ENCODE measurements at regions not wholly inside any gene's neighbourhood (a gene's known extent, or its start where the extent isn't known, plus 50 kb on each side); places are given as distances from the start of the nearest gene placed in this dataset.

DNA sequence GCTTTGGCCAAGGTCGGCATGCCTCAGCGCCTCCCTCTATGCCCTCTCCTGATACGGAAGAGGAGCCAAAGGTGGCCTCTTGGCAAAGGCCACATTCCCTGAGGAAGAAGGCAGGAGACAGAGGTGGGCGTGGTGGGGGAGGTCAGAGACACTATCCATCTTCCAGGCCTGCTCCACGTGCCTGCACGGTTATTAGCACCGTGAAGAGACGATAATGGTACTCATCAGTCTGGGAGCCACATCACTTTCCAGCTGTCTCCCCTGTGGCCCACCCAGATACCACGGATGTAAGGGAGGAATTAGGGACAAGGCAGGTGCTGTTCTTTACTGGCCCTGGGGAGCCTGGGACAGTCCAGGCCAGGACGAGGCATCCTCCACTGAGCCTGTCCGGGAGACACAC, 354.3 kb downstream of the MN1 start:
- ATAC-seq (no peak), DNase-seq (no peak)

DNA sequence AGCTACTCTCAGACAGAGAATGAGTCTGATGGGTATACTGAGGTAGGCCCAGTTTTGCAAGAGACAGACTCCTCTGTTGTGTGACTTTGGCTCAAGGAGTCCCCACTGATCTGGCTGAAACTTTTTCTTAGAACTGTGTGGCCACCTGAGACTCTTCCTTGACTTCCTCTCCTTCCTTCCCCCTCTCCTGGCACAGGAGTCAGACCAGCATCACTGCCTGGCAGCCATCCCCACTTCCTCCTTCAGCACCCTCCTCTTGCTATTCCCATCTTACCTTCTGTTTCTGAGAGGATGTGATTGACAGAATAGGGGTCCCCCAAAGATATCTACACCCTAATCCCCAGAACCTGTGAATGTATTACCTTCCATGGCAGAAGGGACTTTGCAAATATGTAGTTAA, 351.1 kb downstream of the MN1 start:
- no peak for DNase-seq
- ATAC-seq = no peak

DNA sequence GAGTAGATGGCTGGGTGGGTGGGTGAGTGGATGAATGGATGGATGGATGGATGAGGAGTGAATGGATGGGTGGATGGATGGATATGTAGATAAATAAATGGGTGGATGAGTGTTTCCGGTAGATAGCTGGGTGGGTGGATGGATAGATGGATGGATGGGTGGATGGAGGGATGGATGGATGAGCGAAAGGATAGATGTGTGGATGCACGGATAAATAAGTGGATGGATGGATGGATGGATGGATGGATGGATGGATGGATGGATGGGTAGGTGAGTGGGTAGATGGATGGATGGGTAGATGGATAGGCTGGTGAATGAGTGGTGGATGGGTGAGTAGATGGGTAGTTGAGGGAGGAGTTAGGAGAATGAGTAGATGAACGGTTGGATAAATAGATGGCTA, 349.3 kb downstream of the MN1 start:
- DNase-seq (no peak), ATAC-seq (no peak)

DNA sequence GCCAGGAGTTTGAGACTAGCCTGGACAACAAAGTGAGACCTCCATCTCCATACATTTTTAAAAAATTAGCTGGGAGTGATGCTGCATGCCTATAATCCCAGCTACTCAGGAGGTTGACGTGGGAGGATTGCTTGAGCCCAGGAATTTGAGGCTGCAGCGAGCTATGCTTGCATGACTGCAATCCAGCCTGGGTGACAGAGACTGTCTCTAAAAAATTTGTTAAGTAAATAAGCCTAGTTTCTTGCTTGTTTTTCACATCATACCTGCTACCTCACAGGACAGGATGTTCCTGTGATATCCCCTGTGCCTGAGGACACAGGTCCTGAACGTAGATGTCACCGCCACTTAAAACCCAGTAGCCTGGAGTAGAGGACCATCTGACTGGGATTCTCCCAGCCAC, 348.6 kb downstream of the MN1 start:
- ATAC-seq (no peak), DNase-seq (no peak)

DNA sequence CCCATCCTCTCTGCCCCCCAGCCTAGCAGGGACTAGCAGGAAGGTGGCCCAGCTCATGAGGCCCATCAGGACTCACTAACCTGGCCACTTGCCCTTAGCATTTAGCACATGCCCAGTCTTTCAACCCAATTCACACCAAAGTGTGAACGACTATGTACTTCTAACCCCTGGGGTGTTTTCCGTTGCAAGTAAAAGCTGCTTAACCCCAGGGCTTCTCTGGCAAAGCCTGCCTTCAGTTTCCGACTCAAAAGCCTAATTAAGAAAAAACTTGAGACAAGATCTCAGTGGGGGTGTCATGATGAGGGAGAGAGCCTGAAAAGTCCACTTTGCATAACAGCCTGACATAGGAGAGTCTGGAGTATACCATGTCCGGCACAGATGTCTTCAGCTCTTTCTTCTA, 347.8 kb downstream of the MN1 start:
- DNase-seq = no peak
- no peak for ATAC-seq

DNA sequence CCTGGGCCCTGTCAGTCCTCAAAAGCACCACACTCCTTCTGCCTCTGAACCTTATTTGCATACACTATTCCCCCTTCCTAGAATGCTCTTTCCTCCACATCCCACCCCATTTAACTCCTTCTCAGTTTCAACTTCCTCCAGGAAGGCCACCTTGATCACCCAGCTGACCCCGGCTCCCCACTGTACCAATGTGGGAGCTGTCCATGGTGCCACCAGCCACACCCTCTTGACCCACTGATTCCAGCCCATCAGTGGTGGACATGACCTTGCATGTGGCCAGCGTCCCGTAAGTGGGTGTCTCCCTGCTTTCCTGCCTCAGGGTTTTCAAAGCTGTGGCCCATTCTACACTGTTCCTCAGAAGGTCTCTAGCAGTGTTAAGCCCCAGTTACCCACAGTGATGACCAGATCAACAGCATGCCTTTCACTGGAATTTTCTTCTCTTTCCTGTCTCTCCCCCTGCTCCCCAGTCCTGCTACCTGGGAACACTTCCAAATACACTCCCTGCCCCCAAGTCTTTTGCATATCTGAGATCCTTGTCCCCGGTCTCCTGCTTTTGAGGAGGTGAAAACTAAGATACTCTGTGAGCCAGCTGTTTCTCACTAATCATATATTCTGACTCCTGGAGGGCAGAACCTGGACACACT, 346.6 kb downstream of the MN1 start:
- no peak for DNase-seq
- ATAC-seq = no peak

DNA sequence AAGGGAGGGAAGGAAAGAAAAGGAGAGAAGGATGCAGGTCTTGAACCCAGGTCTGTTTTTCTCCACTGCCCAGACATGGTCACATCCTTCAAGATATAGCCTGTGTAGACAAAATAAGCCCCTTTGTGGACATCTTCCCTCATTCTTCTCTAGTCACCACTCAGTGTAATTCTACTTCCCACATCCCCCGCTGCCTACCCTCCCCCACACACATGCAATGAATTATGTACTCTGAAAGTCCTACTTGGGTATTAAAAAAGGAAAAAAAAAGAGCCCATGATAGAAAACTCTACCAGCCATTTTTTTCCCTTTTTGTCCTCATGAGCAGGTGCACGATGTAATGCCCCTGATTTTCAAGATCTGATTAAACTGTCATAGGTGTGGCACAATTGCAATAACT, 346.0 kb downstream of the MN1 start:
- no peak for ATAC-seq
- DNase-seq = no peak

DNA sequence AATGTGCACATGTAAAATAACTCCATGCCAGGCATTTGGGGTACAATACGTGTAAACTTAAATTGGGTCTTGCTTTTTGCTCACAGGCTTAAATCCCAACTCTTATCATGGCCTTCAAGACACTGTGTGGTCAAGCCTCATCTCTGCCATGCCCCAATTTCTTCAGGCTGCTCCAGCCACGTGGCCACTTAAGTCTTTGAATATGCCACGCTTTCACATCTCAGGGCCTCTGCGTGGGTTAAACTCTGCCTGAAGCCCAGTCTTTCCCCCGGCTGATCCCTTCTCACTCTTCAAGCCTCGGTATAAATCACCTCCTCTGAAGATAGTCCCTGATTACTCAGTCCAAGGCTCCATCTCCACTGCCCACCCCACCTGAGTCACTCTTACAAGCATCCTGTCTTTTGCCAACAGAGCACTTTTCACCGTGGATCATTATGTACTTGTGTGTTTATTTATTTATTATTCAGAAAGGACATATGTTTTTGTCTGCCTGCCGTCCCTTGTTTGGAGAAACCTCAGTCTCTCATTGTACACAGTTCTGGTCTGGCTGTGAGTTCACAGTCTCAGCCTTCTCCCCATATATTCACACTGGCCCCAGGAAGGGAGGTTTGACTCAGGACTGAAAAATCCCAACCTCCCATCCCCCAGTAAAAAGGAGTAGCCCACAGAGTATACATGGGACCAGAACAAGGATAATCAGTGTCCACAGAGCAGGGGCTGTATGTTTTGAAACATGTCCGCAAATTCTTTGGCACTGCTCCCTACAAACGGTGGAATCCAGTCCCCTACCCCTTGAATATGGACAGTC, 344.7 kb downstream of the MN1 start:
- ATAC-seq = no peak
- DNase-seq = no peak

DNA sequence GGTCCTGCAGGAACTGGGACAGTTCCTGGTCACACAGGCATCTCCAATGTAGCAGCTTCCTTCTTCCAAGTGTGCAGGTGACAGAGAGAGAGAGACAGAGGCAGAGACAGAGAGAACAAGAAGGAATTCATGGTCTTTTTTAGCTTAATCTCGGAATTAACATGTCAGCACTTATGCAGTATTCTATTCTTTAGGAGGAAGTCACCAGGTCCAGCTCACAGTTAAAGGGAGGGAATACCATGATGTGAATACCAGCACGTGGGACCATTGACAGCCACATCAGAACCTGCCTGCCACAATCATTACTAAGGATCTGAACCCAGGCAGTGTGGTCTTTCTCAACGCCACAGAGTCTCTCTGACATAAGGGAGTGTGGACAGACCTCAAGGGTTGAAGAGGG, 341.6 kb downstream of the MN1 start:
- DNase-seq = no peak
- no peak for ATAC-seq

DNA sequence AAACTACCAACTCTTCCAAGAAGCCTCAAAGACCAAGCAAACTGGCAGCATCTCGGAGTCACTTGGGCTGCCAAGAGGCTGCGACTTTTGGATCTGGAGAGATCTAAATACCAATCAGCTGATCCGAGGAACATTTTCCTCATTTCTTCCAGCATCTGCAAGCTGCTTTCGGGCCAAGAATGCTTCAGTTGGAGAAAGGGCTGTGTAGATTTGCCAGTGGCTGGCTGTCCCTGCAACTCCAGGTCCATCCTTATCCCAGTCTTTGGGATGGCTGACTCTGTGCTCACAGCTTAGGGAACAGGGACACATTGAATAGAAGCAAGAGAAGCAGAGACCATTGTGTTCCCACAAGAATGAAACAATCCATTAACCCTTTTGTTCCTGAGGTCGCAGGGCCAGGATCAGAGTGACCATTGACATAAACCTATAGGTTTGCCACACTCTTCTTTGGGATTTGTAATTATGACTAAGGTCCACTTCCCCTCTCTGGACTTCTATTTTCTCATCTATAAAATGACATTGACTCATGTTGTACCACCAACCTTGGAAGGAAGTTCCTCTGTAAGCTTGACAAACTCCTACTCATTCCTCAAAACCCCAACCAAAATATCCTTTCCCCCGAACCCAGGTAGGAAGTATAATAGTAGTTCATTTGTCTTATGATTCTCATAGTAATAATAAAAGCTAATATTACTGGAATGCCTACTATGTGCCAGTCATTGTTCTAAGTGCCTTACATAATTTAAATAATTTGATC, 340.8 kb downstream of the MN1 start:
- DNase-seq = no peak

DNA sequence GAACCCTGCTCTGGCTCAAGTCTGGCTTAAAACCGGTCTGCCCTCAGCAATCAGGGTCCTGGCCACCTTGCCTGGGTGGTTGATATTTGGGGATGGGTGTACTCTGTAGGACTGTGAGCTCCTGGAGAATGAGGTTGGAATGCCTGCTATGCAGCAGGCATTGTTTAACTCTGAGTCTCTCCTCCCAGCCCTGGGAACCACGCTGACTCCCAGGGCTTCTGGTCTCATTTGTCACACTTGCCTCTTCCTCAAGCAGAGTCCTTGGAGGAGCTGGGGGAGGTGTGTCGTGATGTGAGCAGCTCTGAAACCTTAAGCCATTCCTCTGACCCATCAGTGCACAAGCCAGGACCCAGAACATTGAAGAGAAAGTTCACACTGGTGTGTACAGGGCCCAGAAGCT, 340.1 kb downstream of the MN1 start:
- DNase-seq = no peak
- no peak for ATAC-seq

More for the DNA sequence above, 340.8 kb downstream of the MN1 start:
- ATAC-seq = no peak

DNA sequence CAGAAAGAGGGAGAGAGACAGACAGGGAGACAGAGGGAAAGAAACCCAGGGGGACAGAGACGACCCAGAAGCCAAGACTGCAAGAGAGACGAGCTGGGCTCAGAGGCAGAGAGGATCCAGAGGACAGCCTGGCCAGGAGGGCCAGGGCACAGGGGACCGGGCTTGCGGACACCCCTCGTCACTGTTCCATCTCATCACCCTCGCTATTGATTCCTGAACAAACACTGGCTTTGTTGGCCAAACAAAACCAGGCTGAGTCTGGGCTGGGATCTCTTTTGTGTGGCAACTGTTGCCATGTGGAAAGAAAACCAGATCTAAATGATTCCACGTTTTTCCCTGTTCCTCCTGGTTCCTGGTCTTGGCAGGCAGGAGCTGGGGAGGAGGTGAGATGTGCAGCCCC, 339.4 kb downstream of the MN1 start:
- no peak for ATAC-seq
- no peak for DNase-seq

DNA sequence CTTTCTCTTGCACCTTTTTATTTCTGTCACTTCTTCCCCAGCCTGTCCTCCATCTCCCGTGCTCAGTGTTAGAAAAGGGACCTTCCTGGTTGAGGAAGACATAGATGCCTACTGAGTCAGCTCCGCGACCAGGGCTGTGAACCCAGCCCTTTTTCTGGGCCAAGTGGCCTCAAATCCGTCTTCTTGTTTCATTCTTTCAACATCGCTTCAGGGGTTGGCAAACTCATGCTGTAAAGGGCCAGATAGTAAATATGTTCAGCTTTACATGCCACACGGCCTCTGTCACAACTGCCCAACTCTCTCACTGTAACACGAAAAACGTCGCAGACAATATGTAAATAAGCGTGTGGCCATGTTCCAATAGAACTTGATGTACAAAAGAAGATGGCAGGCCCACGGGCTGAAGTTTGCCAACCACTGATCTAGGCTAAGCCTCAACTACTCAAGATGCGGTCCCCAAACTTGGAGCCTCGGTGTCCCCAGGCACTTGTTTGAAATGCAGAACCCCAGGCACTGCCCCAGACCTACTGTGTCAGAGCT, 338.4 kb downstream of the MN1 start:
- no peak for DNase-seq
- ATAC-seq = no peak

DNA sequence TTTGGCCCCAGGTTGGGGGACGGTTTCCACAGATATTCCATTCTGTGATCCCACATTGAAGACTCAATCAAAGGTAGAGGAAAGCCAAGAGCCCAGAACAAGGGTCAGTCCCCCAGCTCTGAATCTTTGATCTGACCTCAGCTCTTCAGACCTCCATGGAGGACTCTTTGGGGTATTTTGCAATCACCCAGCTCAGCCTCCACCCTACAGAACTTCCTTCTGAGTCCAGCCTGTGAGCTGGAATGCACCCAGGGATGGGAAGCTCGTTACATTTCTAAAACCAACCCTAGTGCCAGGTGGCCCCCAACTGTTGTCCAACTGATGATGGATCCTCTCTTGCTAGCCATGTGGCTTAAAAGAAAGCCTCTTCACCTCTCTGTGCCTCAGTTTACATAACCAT, 335.3 kb downstream of the MN1 start:
- ATAC-seq = no peak
- DNase-seq = no peak

DNA sequence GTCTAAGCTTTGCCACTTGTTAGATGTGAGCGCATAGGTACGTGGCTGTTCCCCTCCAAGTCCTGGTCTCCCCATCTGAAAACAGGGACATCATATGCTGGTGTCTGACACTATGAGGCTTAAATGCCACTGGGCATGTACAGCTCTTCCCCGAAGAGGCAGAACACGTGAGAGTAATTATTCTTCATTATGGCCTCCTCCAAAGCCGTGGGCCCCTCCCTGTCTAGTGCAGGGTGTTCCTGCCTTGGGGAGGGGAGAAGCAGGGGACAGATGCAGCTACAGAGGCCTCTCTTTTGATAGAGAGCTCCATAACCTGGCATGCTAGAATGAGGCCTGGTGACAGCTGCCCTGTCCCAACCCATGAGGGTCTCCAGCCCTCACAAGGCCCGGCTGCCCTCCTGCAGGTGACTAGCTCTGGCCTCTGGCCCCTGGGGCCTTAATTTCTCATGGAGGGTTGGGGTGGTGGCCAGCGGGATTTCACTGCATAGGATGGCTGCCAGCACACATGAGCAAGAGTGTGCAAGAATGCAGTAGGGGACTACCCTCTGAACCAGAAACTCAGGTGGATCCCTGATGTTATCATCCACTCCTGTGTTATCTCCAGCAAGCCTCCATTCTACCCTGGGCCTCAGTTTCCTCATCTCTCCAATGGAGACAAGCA, 334.6 kb downstream of the MN1 start:
- ATAC-seq = no peak
- no peak for DNase-seq

DNA sequence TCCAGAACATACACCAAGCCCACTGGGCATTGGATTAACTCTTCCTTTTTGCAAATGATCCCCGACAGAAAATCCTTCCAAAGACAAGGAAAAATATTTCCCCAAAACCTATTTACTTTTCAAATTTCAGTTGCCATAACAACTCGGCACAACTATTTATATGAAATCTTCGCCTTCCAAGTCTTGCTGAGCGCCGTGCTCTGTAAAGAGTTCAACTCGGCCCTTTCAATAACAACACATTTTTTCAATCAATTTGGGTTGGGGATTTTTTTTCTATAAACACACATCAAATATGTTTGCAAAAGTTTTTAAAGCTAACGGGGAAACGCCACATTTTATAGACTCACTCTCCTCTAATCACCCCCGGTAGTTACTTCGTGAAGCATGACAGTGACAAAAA, 333.8 kb downstream of the MN1 start:
- ATAC-seq (no peak), DNase-seq (no peak)

DNA sequence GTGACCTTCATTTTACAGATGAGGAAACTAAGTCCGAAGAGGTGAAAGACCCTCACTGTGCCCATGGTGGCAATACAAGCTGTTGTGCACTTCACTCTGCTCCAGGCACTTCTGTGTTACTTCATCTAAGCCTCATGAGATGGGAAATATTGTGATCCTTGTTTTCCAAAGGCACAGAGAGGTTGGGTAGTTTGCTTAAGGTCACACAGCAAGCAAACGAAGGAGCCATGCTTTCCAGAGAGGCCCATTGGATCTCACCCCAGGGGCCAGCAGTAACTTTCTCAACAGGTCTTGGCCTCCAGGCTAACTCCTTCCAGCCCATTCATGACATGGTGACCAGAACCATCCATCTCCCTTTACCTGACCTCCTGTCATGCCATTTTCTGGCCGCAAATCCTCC, 332.8 kb downstream of the MN1 start:
- DNase-seq (no peak), ATAC-seq (no peak)

DNA sequence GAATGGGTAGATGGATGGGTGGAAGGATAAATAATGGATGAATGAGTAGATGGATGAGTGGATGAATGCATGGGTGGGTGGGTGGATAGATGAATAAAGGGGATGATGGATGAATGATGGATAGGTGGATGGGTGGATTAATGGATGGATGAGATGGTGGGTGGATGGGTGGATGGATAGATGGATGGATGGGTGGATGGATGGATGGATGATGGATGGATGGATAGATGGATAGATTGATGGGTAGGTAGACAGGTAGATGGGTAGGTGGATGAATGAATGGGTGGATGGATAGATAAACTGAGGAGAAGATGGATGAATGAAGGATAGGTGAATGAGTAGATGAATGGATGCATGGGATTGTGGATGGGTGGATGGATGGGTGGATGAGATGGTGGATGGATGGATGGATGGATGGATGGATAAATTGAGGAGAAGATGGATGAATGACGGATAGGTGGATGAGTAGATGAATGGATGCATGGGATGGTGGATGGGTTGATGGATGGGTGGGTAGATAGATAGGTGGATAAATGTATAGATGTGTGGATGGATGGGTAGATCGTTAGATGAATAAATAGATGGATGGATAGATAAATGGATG, 331.3 kb downstream of the MN1 start:
- no peak for ATAC-seq
- no peak for DNase-seq

DNA sequence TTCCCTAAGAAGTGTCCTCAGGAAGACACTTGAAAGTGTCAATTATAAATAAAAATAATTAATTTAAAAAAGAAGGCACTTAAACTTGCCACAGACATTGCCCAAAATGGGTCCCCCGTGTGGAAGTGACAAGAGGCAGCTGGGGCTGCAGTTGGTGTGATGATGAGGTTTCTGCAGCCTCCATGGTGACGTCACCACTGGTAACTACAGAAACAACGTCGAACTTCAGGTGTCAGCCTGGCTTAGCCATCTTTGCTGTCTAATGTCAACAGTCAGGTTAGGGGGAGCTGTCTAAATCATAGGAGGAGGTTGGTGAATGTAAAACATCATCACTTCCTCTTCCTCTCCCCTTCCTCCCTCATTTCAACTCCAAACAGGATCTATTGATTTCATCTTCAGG, 328.6 kb downstream of the MN1 start:
- ATAC-seq (no peak), DNase-seq (no peak)

DNA sequence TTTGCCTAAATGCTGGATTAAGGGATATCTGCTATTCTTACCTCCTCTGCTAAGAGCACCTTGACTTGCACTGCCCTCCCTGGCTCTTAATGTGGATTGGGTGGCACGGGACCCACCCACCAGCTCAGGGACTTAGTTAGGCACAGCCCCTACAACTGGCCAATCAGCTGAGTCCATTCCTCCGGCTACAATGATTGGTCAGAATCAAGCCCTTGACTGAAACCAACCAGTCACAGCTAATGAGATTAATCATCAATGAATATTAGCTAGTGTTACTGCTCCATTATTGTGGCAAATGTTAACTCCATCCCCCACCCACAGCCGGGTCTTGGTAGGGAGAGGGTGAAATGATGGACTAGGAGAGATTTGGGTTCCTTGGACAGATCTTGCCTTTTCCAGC, 328.0 kb downstream of the MN1 start:
- DNase-seq = no peak
- no peak for ATAC-seq

DNA sequence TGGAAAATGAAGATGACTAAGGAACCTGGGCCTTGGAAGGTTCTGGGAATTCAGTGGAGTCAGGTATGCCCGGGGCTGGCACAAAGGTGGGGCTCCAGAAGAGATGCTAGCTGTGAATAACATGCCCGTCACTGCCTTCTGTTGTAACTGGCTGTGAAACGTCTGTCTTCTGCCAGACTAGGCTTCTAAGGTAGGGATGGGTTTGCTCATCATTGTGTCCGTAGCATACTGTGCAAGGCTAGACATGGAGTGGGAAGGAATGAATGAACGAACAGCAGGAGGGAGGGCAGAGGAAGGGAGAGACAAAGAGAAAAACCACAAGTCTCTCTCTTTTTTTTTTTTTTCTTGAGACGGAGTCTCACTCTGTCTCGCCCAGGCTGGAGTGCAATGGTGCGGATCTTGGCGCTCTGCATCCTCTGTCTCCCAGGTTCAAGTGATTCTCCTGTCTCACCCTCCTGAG, 327.4 kb downstream of the MN1 start:
- DNase-seq (no peak), ATAC-seq (no peak)
